T-helper 1 cell treated with Interleukin-12 subunit alpha and Interleukin-12 subunit beta and Interleukin-4 antibody, amounts not matched to agents 30 μg/mL and 1 μg/mL, for 36 hours (primary cell): ENCODE measurements at regions not wholly inside any gene's neighbourhood (a gene's known extent, or its start where the extent isn't known, plus 50 kb on each side); places are given as distances from the start of the nearest gene placed in this dataset.

Experiments used
- H3K27ac Mint-ChIP-seq: one replicate; pipeline ENCODE4 v1.8.0; 2021; ENCODE audit warnings: mild to moderate bottlenecking, mixed read lengths
- H3K27me3 Mint-ChIP-seq: one replicate; pipeline ENCODE4 v1.8.0; 2021; ENCODE audit warnings: low read depth, mixed read lengths
- H3K36me3 Mint-ChIP-seq: one replicate; pipeline ENCODE4 v1.8.0; 2021; ENCODE audit warnings: low read depth, mixed read lengths
- H3K4me1 Mint-ChIP-seq: one replicate; pipeline ENCODE4 v1.8.0; 2021; ENCODE audit warnings: low read depth, mixed read lengths
- H3K4me3 Mint-ChIP-seq: one replicate; pipeline ENCODE4 v1.8.0; 2021; ENCODE audit warnings: mild to moderate bottlenecking, moderate library complexity, mixed read lengths
- H3K9me3 Mint-ChIP-seq: one replicate; pipeline ENCODE4 v1.8.0; 2021; ENCODE audit warnings: mixed read lengths

DNA sequence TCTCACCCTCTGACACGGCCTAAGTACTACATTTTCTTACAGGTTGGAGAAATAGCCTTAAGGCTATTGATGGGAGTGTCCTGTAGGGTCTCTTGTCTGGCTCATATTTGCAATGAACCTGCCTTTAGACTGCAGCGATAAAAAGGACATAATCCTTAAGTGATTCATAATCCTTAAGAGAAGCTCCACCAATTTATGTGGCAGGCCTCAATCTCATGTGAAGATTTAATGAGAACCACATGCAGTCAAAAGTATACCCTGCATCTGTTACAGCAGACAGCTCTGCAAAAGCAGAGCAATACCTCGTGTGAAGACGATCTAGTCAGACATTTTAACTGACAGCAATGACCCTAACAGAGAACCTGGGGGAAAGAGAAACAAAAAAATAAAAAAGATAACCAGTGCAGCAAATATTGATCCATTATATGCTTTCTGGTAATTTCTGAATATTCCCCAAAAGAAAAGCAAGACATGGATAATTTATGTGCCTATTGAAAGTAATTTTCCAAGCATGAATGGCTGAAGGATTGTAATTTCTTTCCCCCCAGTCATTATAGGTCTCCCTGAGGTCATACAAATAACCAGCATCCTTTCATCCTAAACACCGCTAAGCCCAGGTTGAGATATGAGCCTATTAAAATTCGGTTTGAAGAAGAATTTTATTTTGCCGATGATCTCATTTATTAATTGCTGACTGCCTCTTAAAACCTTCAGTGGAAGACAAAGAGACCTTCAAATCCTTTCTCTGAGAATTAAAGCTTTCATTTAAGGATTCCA lies 321.8 kb upstream of the NBEA start:
- Mint-ChIP-seq H3K9me3 (peaks cover 7% of the 10 kb centered on the region), H3K27ac (no peak overlapping the region), H3K4me1 (no peaks in the 10 kb centered on the region), H3K4me3 (no peak overlapping the region), H3K27me3 (no peaks in the 10 kb centered on the region), H3K36me3 (no peaks in the 10 kb centered on the region)

DNA sequence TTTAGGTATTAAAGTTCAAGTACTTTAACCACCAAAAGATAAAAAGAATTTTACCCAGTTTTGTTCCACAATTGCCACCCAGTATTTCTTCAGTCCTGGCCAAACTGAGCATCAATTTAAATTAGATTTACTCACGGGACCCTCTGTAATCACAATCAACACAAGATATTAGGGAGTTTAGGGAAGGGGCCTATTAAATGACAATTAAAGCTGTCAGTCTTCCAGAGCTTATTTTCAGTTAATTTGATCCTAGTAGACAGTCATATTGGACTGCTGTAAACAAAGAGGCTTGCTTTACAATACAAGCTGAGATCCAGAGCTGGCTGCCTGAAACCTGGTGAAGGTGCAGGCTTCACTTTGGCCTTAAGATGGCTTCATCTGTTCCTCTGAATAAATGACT lies 321.2 kb upstream of the NBEA start:
- no peaks in the 10 kb centered on the region for H3K36me3 Mint-ChIP-seq
- no peak overlapping the region for H3K27ac Mint-ChIP-seq
- no peaks in the 10 kb centered on the region for H3K4me1 Mint-ChIP-seq
- H3K27me3 Mint-ChIP-seq, result no peaks in the 10 kb centered on the region
- no peak overlapping the region for H3K4me3 Mint-ChIP-seq
- H3K9me3 Mint-ChIP-seq, result peaks cover 7% of the 10 kb centered on the region

DNA sequence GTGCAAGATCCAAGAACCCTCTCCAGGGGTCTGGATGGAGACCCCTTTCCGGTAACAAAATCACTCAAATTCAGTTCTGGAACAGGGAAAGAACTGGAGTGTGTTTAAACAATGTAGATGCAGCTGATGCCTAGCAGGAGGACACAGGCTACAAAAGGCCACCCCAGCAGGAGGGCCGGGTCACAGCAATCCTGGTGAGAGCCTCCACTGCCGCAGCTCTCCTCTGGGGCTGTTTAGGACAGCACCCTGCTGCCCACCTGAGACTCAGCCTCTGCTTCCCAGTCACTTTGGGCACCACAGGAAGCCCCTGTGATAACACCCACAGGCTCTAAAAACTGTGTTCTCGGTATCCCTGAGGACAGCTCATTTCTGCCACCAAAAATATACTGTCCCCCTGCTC lies 318.7 kb upstream of the NBEA start:
- Mint-ChIP-seq H3K9me3 (no peaks in the 10 kb centered on the region), H3K4me1 (no peaks in the 10 kb centered on the region), H3K27me3 (no peaks in the 10 kb centered on the region), H3K27ac (no peak overlapping the region), H3K36me3 (no peaks in the 10 kb centered on the region), H3K4me3 (no peak overlapping the region)

DNA sequence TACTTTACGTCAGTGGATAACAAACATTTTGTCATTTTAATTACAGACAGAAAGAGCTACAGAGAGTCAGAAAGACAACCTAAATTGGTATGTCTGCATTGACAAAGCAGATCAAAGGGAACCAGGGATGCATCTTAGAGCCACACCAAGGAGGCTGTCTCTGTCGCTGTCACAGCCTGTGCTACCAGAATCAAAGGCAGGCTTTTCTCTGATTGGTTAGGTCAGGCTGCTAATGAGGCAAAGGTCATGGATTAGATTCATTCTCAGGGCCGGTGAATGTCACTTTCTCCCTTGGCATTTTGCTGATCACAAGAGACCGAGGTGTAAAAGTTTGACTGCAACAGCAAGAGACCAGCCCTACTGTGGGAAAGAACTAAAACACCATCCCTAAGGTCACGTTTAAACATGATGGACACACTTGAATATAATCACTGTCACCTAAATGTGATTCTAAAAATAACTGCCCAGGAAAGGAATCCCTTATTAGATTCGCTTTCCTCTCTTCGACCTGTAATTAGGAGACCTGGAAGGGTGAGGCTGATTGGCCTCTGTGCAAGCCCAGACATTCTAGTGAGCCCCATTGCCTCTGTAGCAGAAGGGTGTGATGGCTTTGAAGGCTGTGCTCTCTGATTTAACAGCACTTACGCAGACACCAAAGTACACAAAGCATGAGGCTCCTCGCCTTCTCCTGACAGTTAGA lies 314.4 kb upstream of the NBEA start:
- Mint-ChIP-seq H3K4me3 (no peak overlapping the region), H3K4me1 (no peaks in the 10 kb centered on the region)

DNA sequence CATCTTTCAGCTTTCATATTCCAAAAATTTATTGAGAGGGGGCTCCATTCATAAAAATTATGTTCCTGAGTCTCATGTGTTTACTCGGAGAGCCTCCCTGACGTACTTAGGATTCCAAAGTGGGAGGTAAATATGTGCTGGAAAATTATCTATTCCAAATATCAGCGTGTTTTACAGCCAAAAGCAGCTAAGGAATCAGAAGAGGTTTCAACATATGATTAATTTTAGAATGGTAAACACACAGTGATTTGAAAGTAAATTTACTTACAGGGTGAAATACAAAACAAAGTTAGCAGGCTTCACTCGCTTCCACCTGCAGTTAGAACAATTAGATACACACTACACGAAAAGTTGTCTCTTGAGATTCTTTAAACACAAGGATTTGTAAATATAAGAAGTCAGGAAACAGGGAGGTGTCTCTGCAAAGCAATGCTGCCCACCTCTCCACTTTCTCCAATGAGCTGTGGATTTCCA lies 313.8 kb upstream of the NBEA start:
- Mint-ChIP-seq H3K9me3 (no peaks in the 10 kb centered on the region), H3K4me3 (no peak overlapping the region), H3K27ac (no peak overlapping the region), H3K4me1 (no peaks in the 10 kb centered on the region), H3K27me3 (no peaks in the 10 kb centered on the region), H3K36me3 (no peaks in the 10 kb centered on the region)

More for the DNA sequence above, 314.4 kb upstream of the NBEA start:
- Mint-ChIP-seq H3K27ac (no peak overlapping the region), H3K27me3 (no peaks in the 10 kb centered on the region), H3K9me3 (no peaks in the 10 kb centered on the region), H3K36me3 (no peaks in the 10 kb centered on the region)

DNA sequence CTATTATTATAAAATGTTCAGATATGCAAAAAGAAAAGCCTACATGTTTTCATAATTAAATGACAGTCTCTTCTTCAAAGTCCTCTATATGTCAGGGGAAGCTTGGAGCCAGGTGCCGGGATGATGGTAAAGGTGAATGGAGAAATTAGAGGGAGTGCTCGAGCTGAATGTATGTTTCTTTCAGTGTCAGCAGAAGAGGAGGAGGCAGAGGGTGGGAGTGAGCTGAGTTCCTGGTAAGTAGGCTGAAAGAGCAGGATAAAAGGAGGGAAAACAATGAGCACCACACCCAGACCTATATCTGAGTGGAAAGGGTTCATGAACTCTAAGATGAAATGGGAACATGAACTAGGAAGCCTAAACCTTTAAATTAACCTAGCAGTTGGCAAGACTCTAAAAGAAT lies 307.6 kb upstream of the NBEA start:
- Mint-ChIP-seq H3K4me3 (no peak overlapping the region), H3K9me3 (peaks cover 3% of the 10 kb centered on the region), H3K36me3 (no peaks in the 10 kb centered on the region), H3K27me3 (no peaks in the 10 kb centered on the region), H3K4me1 (no peaks in the 10 kb centered on the region), H3K27ac (no peak overlapping the region)

DNA sequence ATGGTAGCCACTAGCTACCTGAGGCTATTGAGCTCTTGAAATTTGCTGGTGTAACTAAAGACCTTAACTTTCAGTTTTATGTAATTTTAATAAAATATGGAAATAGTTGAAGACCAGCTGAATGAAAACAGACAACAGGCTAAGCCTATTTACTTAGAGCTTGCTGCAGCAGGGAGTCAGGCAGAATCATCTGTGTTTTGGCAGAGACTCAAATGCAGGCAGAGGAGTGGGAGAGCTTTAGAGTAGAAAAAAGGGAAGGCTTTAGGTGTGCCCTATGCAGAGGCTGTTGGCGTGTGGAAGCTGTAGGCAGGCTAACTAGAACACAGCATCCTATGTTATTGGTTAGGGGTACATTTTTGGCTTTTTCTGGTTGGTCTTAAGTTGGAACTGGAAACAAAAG lies 304.9 kb upstream of the NBEA start:
- H3K4me3 Mint-ChIP-seq, result no peak overlapping the region

DNA sequence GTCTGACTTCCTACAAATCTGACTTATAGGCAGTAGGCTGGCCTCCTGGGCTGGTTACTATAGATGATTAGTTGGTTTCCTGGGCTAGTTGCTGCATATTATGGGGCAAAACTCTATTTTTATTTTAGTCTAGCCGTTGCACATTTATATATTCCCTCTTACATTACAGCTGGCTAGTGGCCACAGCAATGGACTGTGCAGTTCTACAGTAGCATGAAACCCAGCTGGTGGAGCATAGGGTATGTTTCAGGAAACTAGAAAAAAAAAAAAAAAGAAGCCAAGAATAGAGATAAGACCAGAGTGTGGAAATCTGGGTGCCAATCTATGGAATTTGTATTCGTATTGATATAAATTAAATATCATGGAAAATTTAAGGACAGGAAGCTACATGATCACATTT lies 304.4 kb upstream of the NBEA start:
- Mint-ChIP-seq H3K27me3 (no peaks in the 10 kb centered on the region), H3K27ac (no peak overlapping the region), H3K36me3 (no peaks in the 10 kb centered on the region), H3K4me1 (no peaks in the 10 kb centered on the region), H3K4me3 (no peak overlapping the region), H3K9me3 (peaks cover 3% of the 10 kb centered on the region)

More for the DNA sequence above, 304.9 kb upstream of the NBEA start:
- H3K4me1 Mint-ChIP-seq, result no peaks in the 10 kb centered on the region
- no peaks in the 10 kb centered on the region for H3K36me3 Mint-ChIP-seq
- H3K9me3 Mint-ChIP-seq, result peaks cover 3% of the 10 kb centered on the region
- H3K27me3 Mint-ChIP-seq, result no peaks in the 10 kb centered on the region
- no peak overlapping the region for H3K27ac Mint-ChIP-seq

DNA sequence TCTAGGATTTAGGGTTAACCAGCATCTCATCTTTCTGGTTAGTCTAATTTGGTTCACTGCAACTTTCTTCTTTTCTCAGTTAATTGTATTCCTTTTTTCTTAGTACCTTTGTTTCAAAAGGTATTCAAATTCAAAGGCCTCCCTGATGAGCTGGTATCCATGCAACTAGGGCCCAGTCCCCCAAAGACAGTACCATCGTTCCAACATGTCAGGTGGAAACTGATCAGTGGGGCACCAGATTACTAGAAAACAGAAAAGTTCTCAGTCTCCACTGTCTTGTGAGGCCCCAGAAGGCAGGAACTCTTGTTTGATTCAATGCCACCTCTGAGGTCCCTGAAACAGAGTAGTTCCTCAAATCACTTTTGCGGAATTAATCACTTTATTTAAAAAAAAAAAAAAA lies 303.2 kb upstream of the NBEA start:
- Mint-ChIP-seq H3K4me3 (no peak overlapping the region), H3K36me3 (no peaks in the 10 kb centered on the region), H3K27ac (no peak overlapping the region), H3K4me1 (no peaks in the 10 kb centered on the region), H3K9me3 (peaks cover 3% of the 10 kb centered on the region), H3K27me3 (no peaks in the 10 kb centered on the region)

DNA sequence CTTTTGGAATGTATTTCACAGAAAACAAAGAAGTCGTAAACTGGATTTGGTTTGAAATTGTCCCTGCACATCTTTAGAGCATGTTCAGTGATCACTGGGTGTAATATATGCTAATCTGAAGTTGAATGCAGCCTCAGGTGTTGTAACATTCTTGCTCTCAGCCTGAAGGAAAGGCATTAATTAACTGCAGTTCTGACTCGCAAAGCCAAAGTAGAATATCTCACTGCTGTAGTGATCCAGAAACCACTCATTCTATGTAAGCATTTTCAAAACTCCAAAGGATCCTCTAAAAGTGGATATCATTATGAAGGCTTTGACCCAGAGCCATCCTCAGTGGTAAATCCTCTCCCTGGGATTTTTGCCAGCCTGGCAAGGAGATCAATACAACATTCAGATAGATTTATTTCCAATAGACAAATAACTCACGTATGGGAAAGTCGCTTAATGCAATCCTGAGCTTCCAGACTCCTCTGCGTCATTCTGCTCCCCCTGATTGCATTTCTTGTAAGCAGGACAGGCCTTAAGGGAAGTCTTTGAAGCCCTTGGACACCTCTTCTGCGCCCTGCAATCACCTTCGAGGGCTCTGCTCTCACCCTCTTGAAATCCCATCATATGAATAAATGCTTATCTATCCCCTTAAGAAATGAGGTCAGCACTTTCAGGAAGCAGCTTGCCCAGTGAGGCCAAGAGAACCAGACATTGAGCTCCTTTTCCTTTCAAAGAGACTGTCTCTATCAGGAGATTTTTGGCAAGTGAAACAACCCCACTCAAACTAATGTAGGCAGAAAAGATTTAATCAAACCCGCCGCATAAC lies 301.7 kb upstream of the NBEA start:
- Mint-ChIP-seq H3K36me3 (no peaks in the 10 kb centered on the region), H3K9me3 (peaks cover 3% of the 10 kb centered on the region), H3K27ac (no peak overlapping the region)

DNA sequence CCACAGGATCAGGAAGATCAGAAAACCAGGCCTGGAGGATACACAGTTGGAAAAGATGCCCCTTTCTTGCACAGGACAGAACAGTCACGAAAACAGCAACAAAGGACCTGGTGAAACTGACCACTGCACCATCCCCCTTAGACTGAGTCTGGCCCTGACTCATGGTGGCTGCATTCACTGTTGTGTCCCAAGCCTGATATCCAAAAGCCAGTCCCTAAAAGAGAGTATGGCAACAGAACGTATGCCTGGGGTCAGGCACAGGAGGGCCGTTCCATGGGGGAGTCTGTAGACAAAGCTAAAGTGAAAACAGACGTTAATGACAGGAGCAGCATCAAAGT lies 301.1 kb upstream of the NBEA start:
- Mint-ChIP-seq H3K9me3 (peaks cover 9% of the 10 kb centered on the region), H3K36me3 (no peaks in the 10 kb centered on the region), H3K4me3 (no peak overlapping the region), H3K27me3 (no peaks in the 10 kb centered on the region), H3K27ac (no peak overlapping the region), H3K4me1 (no peaks in the 10 kb centered on the region)

More for the DNA sequence above, 301.7 kb upstream of the NBEA start:
- no peak overlapping the region for H3K4me3 Mint-ChIP-seq
- no peaks in the 10 kb centered on the region for H3K27me3 Mint-ChIP-seq
- no peaks in the 10 kb centered on the region for H3K4me1 Mint-ChIP-seq

DNA sequence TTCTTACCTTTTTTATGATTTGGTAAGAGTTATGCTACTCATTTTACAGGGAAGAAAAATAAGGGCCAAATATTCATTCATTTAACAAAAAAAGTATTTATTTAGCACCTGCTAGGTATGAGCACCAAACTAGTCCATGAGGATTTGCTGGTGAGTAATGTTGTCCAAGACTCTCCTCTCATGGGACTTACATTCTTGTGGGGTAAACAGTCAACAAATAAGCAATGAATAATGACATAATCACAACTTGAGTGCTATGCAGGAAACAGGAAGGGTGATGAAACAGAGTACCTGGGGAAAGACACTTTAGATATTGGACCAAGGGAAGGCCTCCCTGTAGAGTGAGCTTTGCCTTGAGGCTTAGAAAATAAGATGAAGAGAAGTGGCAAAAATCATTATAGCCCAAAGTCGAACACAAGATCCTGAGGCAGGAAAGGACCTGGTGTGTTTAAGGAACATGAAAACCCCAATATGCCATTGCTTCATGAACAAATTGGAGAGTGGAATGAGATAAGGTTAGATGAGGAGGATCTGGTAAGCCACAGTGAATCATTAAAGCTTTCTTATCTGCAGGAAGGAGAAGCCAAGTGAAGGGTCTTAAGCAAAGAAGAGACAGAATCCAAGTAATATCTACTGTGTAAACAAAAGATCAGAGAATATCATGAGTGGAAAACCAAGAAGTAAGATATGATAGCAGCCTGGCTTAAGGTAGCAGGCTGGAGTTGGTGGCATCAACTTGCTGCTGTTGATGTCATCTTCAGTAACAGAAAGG lies 294.5 kb upstream of the NBEA start:
- Mint-ChIP-seq H3K4me1 (no peaks in the 10 kb centered on the region), H3K36me3 (no peaks in the 10 kb centered on the region), H3K9me3 (peaks cover 18% of the 10 kb centered on the region), H3K27ac (no peak overlapping the region), H3K27me3 (no peaks in the 10 kb centered on the region), H3K4me3 (no peak overlapping the region)

DNA sequence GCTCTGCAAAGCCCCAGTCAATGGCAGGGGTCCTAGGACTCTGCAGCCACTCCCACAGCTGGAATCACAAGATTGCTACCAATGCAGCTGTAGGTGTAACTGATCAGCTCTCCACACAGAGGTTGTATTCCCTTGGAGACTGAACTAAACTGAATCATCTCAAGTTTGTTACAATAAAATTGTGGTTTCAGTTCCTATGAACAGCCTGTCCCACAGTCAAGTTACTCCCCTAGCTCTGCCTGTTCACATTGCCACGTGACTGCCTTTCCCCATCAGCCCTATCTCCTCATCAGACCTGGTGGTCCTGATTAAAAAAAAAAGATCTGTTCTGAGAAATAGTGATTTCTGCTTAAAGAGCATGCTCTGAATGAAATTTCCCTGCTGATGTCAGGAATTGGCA lies 287.9 kb upstream of the NBEA start:
- H3K9me3 Mint-ChIP-seq, result peaks cover 19% of the 10 kb centered on the region
- no peaks in the 10 kb centered on the region for H3K27me3 Mint-ChIP-seq
- H3K27ac Mint-ChIP-seq, result no peak overlapping the region
- no peaks in the 10 kb centered on the region for H3K4me1 Mint-ChIP-seq
- H3K4me3 Mint-ChIP-seq, result no peak overlapping the region
- no peaks in the 10 kb centered on the region for H3K36me3 Mint-ChIP-seq

DNA sequence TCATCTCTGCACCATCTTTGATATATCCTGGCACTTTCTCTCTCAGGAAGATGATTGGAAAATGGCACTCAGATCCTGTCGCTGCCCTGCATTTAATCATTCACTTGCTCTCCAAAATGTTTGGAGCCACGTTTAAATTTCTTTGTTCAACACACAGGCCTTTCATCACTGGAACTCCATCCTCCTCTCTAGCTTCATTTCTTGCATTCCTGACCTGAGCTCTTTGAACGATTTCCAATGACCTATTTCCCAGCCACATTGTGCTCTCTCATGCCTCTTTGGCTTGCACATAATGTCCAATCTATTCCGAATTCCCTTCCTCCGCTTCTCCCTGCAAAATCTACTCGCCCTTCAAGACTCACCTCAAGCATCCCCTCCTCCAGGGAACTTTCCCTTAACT lies 287.4 kb upstream of the NBEA start:
- H3K9me3 Mint-ChIP-seq, result peaks cover 19% of the 10 kb centered on the region
- H3K4me3 Mint-ChIP-seq, result no peak overlapping the region
- no peak overlapping the region for H3K27ac Mint-ChIP-seq
- no peaks in the 10 kb centered on the region for H3K36me3 Mint-ChIP-seq
- H3K27me3 Mint-ChIP-seq, result no peaks in the 10 kb centered on the region
- no peaks in the 10 kb centered on the region for H3K4me1 Mint-ChIP-seq
